GM20000 (cell line): ENCODE measurements at regions not wholly inside any gene's neighbourhood (a gene's known extent, or its start where the extent isn't known, plus 50 kb on each side); places are given as distances from the start of the nearest gene placed in this dataset.

Experiments used
- DNase-seq: peaks from one replicate; pipeline ENCODE4 v3.0.0; 2012; ENCODE audit warnings: low spot score
- CTCF ChIP-seq: IDR thresholded peaks from 2 replicates; pipeline ENCODE4 v1.5.1; 2012; ENCODE audit warnings: mild to moderate bottlenecking, control low read depth; ENCODE audit errors: extremely low read depth, missing control alignments

- TF ChIP-seq CTCF = no peak
- no peak for DNase-seq
Measured at GRCh38 chr12:127362121-127362520, 904.8 kb upstream of the TMEM132C start.

- no peak for DNase-seq
- TF ChIP-seq CTCF = no peak
Measured at GRCh38 chr12:127363392-127363791, 903.6 kb upstream of the TMEM132C start.

- no peak for DNase-seq
- no peak for TF ChIP-seq CTCF
Measured at GRCh38 chr12:127373559-127373958, 893.4 kb upstream of the TMEM132C start.

- TF ChIP-seq CTCF = no peak
- DNase-seq = no peak
Measured at GRCh38 chr12:127374447-127374846, 892.5 kb upstream of the TMEM132C start.

- peak; percentile 75 for TF ChIP-seq CTCF
- DNase-seq = peak; percentile 75
Measured at GRCh38 chr12:127381043-127381668, 885.8 kb upstream of the TMEM132C start.

- no peak for TF ChIP-seq CTCF
- DNase-seq = no peak
Measured at GRCh38 chr12:127381681-127382080, 885.3 kb upstream of the TMEM132C start.

- no peak for DNase-seq
Measured at GRCh38 chr12:127383281-127383680, 883.7 kb upstream of the TMEM132C start.

More at GRCh38 chr12:127383281-127383680, 883.7 kb upstream of the TMEM132C start:
- no peak for TF ChIP-seq CTCF
